Endometrium (tissue), 2 donors: ENCODE measurements at regions not wholly inside any gene's neighbourhood (a gene's known extent, or its start where the extent isn't known, plus 50 kb on each side); places are given as distances from the start of the nearest gene placed in this dataset.
"Not testable (repeated sequence)": the region's sequence is repeated elsewhere in the genome, so short reads cannot be mapped to it uniquely, and the experiment has no call there.

Source experiments
- FAIRE-seq: peaks from 2 replicates; lab custom pipeline; 2012; peaks lifted over from hg19 to GRCh38; lab: Jason Lieb, UNC
- donor health status: control.
- donor health status: control.

- FAIRE-seq = no peak
These were observed 204.5 kb downstream of the SREK1 start for GRCh38 chr5:66348387-66349125.

- no peak for FAIRE-seq
These were observed 207.7 kb downstream of the SREK1 start for GRCh38 chr5:66351813-66352212.

GRCh38 chr5:66353186-66353585 lies 209.1 kb downstream of the SREK1 start:
- no peak for FAIRE-seq

- no peak for FAIRE-seq
These were observed 210.3 kb downstream of the SREK1 start for GRCh38 chr5:66354422-66354821.

- no peak for FAIRE-seq
These were observed 212.0 kb downstream of the SREK1 start for GRCh38 chr5:66356011-66356565.

- no peak for FAIRE-seq
These were observed 214.6 kb downstream of the SREK1 start for GRCh38 chr5:66358741-66359140.

- FAIRE-seq = no peak
These were observed 217.0 kb downstream of the SREK1 start for GRCh38 chr5:66361070-66361469.

- FAIRE-seq = no peak
These were observed 217.9 kb downstream of the SREK1 start for GRCh38 chr5:66362046-66362445.

- no peak for FAIRE-seq
These were observed 218.6 kb downstream of the SREK1 start for GRCh38 chr5:66362687-66363086.

- no peak for FAIRE-seq
These were observed 219.0 kb downstream of the SREK1 start for GRCh38 chr5:66363097-66363496.

- no peak for FAIRE-seq
These were observed 220.1 kb downstream of the SREK1 start for GRCh38 chr5:66364186-66364585.

GRCh38 chr5:66365981-66366380 lies 221.9 kb downstream of the SREK1 start:
- FAIRE-seq = no peak

GRCh38 chr5:66367814-66368541 lies 223.9 kb downstream of the SREK1 start:
- FAIRE-seq = no peak

- FAIRE-seq = no peak
These were observed 224.7 kb downstream of the SREK1 start for GRCh38 chr5:66368811-66369210.

GRCh38 chr5:66377747-66378146 lies 218.4 kb upstream of the MAST4 start:
- FAIRE-seq = peak; percentile 94

GRCh38 chr5:66378407-66378806 lies 217.8 kb upstream of the MAST4 start:
- no peak for FAIRE-seq

- FAIRE-seq = no peak
These were observed 214.0 kb upstream of the MAST4 start for GRCh38 chr5:66382152-66382551.

GRCh38 chr5:66405145-66405544 lies 191.0 kb upstream of the MAST4 start:
- not testable (repeated sequence) for FAIRE-seq

- FAIRE-seq = no peak
These were observed 189.3 kb upstream of the MAST4 start for GRCh38 chr5:66406761-66407336.

GRCh38 chr5:66407765-66408164 lies 188.4 kb upstream of the MAST4 start:
- FAIRE-seq = no peak

- FAIRE-seq = no peak
These were observed 187.6 kb upstream of the MAST4 start for GRCh38 chr5:66408576-66408975.

GRCh38 chr5:66410122-66410521 lies 186.1 kb upstream of the MAST4 start:
- no peak for FAIRE-seq

- no peak for FAIRE-seq
These were observed 184.5 kb upstream of the MAST4 start for GRCh38 chr5:66411701-66412100.
